HepG2 (cell line): ENCODE measurements at regions not wholly inside any gene's neighbourhood (a gene's known extent, or its start where the extent isn't known, plus 50 kb on each side); places are given as distances from the start of the nearest gene placed in this dataset.
"Not testable (repeated sequence)": the region's sequence is repeated elsewhere in the genome, so short reads cannot be mapped to it uniquely, and the experiment has no call there.

Source experiments
- ATAC-seq: fragments of 200-7000 bp; cut with Tn5 transposase; 3 replicates; pipeline ENCODE4 v1.9.1; 2020; ENCODE audit warnings: mild to moderate bottlenecking, moderate library complexity
- BruUV-seq: library from RNA; stranded (reverse); fragments of 400-500 nt; replicated peaks from 2 replicates; lab custom pipeline; 2021; lab: Mats Ljungman, UMichigan
- CTCF ChIA-PET: fragments of 300-600 bp; formaldehyde crosslinking; extraction: SDS; loops from one replicate; lab custom pipeline; 2021; ENCODE audit warnings: low total read pairs, inconsistent platforms, low intra/inter-chr PET ratio; lab: Yijun Ruan, JAX
- POLR2A ChIA-PET: fragments of 350-600 bp; sonication (Branson Sonifier 250); formaldehyde crosslinking; loops from one replicate; lab custom pipeline; 2020; ENCODE audit warnings: antibody characterized with exemption, inconsistent platforms; lab: Yijun Ruan, JAX
- DNase-seq: peaks from one replicate; pipeline ENCODE4 v3.0.0-alpha.2; 2015; ENCODE audit warnings: low spot score
- FAIRE-seq: peaks from 3 replicates; lab custom pipeline; 2011; peaks lifted over from hg19 to GRCh38; lab: Jason Lieb, UNC
- H2AFZ ChIP-seq: one replicate; pipeline ENCODE4 v1.6.1; 2011; ENCODE audit warnings: low read length, inconsistent platforms
- H3K27ac ChIP-seq: fragments of 300-600 bp; 3 replicates; pipeline ENCODE4 v1.8.0; 2011; ENCODE audit warnings: mixed run types, mild to moderate bottlenecking, mixed read lengths, low read length, inconsistent platforms; ENCODE audit not compliant: insufficient read depth; ENCODE audit errors: extremely low read length
- H3K27me3 ChIP-seq, 2 experiments: fragments of 200-600 bp in 1 of 2; 2 replicates in 1 of 2; 3 replicates in 1 of 2; pipeline versions ENCODE4 v1.6.0 to v1.8.0; 2011; ENCODE audit warnings: low read length in 2 of 2, mild to moderate bottlenecking in 2 of 2, moderate library complexity in 2 of 2, inconsistent platforms in 1 of 2; ENCODE audit not compliant: insufficient read depth in 2 of 2, control insufficient read depth in 1 of 2
- H3K36me3 ChIP-seq, 2 experiments: fragments of 200-600 bp in 1 of 2; replicated peaks in 1 of 2; 2 replicates in 1 of 2; 3 replicates in 1 of 2; pipeline versions ENCODE4 v1.5.1 to v1.8.0; 2011; ENCODE audit warnings: low read length in 2 of 2, inconsistent platforms in 1 of 2; ENCODE audit not compliant: insufficient read depth in 2 of 2, control insufficient read depth in 1 of 2
- H3K4me1 ChIP-seq: 2 replicates; pipeline ENCODE4 v1.5.1; 2012; ENCODE audit warnings: low read length, inconsistent platforms; ENCODE audit not compliant: insufficient read depth
- H3K4me2 ChIP-seq: 2 replicates; pipeline ENCODE4 v1.6.0; 2011; ENCODE audit warnings: low read depth, low read length, inconsistent platforms
- H3K4me3 ChIP-seq, 3 experiments: fragments of 200-600 bp in 1 of 3; sonication (generic), shearing (Covaris generic) in 1 of 3; replicated peaks in 1 of 3; 2 replicates each; pipeline ENCODE4 v1.5.1; 2011 to 2016; ENCODE audit warnings: low read length in 3 of 3, inconsistent platforms in 2 of 3, low read depth in 2 of 3, mild to moderate bottlenecking in 2 of 3, control low read depth in 1 of 3, mixed read lengths in 1 of 3; ENCODE audit not compliant: insufficient read depth in 1 of 3
- H3K79me2 ChIP-seq: one replicate; pipeline ENCODE4 v1.6.1; 2011; ENCODE audit warnings: low read length, inconsistent platforms; ENCODE audit not compliant: insufficient read depth
- H3K9ac ChIP-seq: 2 replicates; pipeline ENCODE4 v1.6.0; 2011; ENCODE audit warnings: mild to moderate bottlenecking, low read depth, low read length, inconsistent platforms; ENCODE audit not compliant: insufficient read depth
- H3K9me3 ChIP-seq: 2 replicates; pipeline ENCODE4 v1.5.1; 2012; ENCODE audit warnings: mild to moderate bottlenecking, low read length
- H4K20me1 ChIP-seq: 2 replicates; pipeline ENCODE4 v1.6.0; 2011; ENCODE audit warnings: inconsistent platforms, mild to moderate bottlenecking, low read length, moderate library complexity; ENCODE audit not compliant: insufficient read depth
- KDM4B ChIP-seq: sonication (generic); formaldehyde crosslinking; IDR thresholded peaks from 2 replicates; pipeline ENCODE4 v1.4.0; 2020; ENCODE audit warnings: missing genetic modification reagents
- NFATC3 ChIP-seq: sonication (generic); formaldehyde crosslinking; IDR thresholded peaks from 2 replicates; pipeline ENCODE4 v1.5.1; 2020; ENCODE audit warnings: mild to moderate bottlenecking, missing genetic modification reagents
- NRL ChIP-seq: sonication (generic); formaldehyde crosslinking; IDR thresholded peaks from 2 replicates; pipeline ENCODE4 v1.5.0; 2020; ENCODE audit warnings: missing genetic modification reagents, mild to moderate bottlenecking, moderate library complexity, borderline replicate concordance
- PHB2 ChIP-seq: fragments of 450-650 bp; IDR thresholded peaks from 2 replicates; pipeline ENCODE4 v1.6.1; 2018; ENCODE audit not compliant: partially characterized antibody
- RARA ChIP-seq: IDR thresholded peaks from 2 replicates; pipeline ENCODE4 v1.6.1; 2016; ENCODE audit warnings: missing genetic modification reagents, missing compliant biosample characterization
- RBM39 ChIP-seq: fragments of 200-400 bp; formaldehyde crosslinking; IDR thresholded peaks from one replicate; pipeline ENCODE4 v1.6.1; 2018; ENCODE audit warnings: antibody characterized with exemption, mild to moderate bottlenecking, low read depth, low read length; ENCODE audit not compliant: poor library complexity, severe bottlenecking
- SATB2 ChIP-seq: sonication (generic); formaldehyde crosslinking; IDR thresholded peaks from 2 replicates; pipeline ENCODE4 v1.5.0; 2020; ENCODE audit warnings: missing genetic modification reagents
- SRSF1 ChIP-seq: fragments of 200-400 bp; formaldehyde crosslinking; optimal IDR thresholded peaks from 2 replicates; pipeline ENCODE3; 2017; ENCODE audit warnings: mild to moderate bottlenecking, low read depth, low read length, moderate library complexity
- STAG1 ChIP-seq: sonication (generic); formaldehyde crosslinking; IDR thresholded peaks from 2 replicates; pipeline ENCODE4 v1.4.0; 2020; ENCODE audit warnings: missing genetic modification reagents
- XBP1 ChIP-seq: sonication (generic); formaldehyde crosslinking; IDR thresholded peaks from 2 replicates; pipeline ENCODE4 v1.5.0; 2020; ENCODE audit warnings: missing genetic modification reagents
- ZFP37 ChIP-seq: sonication (generic); formaldehyde crosslinking; IDR thresholded peaks from 2 replicates; pipeline ENCODE4 v1.4.0; 2020; ENCODE audit warnings: missing genetic modification reagents, borderline replicate concordance
- ZNF235 ChIP-seq: sonication (generic); formaldehyde crosslinking; IDR thresholded peaks from 2 replicates; pipeline ENCODE4 v1.8.1; 2023; ENCODE audit warnings: mild to moderate bottlenecking, missing genetic modification reagents, borderline replicate concordance
- ZNF549 ChIP-seq: sonication (generic); formaldehyde crosslinking; IDR thresholded peaks from 2 replicates; pipeline ENCODE4 v1.5.0; 2020; ENCODE audit warnings: missing genetic modification reagents
- ZNF558 ChIP-seq: sonication (generic); formaldehyde crosslinking; IDR thresholded peaks from 2 replicates; pipeline ENCODE4 v1.9.0; 2022; ENCODE audit warnings: mild to moderate bottlenecking, missing genetic modification reagents, borderline replicate concordance
- ZNF605 ChIP-seq: sonication (generic); formaldehyde crosslinking; IDR thresholded peaks from 2 replicates; pipeline ENCODE4 v1.8.0; 2022; ENCODE audit warnings: mild to moderate bottlenecking, missing genetic modification reagents
- ZSCAN31 ChIP-seq: sonication (generic); formaldehyde crosslinking; IDR thresholded peaks from 2 replicates; pipeline ENCODE4 v1.5.0; 2020; ENCODE audit warnings: low read depth, mild to moderate bottlenecking, missing genetic modification reagents
- WGBS: methylation state at CpG from one replicate; pipeline ENCODE4 v1.1.6; 2017; ENCODE audit warnings: low lambda C conversion rate; 5-methylcytosine and 5-hydroxymethylcytosine counted together
- in situ Hi-C: cut with HindIII; loops from 2 replicates; pipeline ENCODE4 v1.10.0; 2017; ENCODE audit warnings: low pct_unique_long_range_greater_than_20kb; ENCODE audit not compliant: extremely low pct_ligation_motif_present
- intact Hi-C: fragments of 100-400 bp; cut with micrococcal nuclease; formaldehyde crosslinking; loops from one replicate; pipeline ENCODE4 v1.10.0; 2022; ENCODE audit not compliant: unreplicated experiment
- TF ChIP-seq, protein P1 (sequence below): fragments of 450-650 bp; IDR thresholded peaks from 2 replicates; pipeline ENCODE4 v1.6.1; 2016

DNA sequence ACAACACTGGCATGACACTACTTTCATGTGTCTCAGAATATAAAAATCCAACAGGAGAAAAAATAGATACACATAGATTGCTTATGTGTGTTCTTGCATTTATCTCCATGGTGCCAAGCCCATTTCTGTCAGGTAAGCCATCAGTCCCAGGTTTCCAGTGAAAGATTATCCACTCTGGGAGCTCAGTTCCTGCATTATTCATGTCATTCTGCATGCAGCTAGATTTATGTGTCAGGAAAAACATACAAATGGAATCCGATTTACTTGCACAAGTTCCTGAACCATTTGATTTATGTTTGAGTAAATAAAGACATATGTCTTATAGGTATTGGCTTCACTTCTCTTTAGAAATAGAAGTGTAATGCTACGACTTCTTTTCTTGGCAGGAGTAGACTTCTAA is 569.7 kb downstream of the KCNJ2 start (continued):
- TF ChIP-seq RBM39, result no peak

DNA sequence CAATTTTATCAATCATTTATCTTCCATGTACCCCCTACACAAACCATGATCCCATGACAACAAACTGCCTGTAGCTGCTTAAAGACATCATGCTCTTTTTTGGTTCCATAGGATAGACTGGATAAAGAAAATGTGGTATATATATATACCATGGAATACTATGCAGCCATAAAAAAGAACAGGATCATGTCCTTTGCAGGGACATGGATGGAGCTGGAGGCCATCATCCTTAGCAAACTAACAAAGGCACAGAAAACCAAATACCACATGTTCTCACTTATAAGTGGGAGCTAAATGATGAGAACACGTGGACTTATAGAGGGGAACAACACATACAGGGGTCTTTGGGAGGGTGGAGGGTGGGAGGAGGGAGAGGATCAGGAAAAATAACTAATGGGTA is 577.2 kb downstream of the KCNJ2 start:
- BruUV-seq, in situ Hi-C loops, H3K27ac ChIP-seq, H3K9ac ChIP-seq, H3K79me2 ChIP-seq, CTCF ChIA-PET, H3K4me2 ChIP-seq, H2AFZ ChIP-seq, H3K9me3 ChIP-seq, H4K20me1 ChIP-seq, H3K36me3 ChIP-seq, POLR2A ChIA-PET, FAIRE-seq, ATAC-seq, H3K27me3 ChIP-seq, H3K4me3 ChIP-seq, H3K4me1 ChIP-seq, DNase-seq, intact Hi-C loops: not testable (repeated sequence)
- TF ChIP-seq, protein P1, sequence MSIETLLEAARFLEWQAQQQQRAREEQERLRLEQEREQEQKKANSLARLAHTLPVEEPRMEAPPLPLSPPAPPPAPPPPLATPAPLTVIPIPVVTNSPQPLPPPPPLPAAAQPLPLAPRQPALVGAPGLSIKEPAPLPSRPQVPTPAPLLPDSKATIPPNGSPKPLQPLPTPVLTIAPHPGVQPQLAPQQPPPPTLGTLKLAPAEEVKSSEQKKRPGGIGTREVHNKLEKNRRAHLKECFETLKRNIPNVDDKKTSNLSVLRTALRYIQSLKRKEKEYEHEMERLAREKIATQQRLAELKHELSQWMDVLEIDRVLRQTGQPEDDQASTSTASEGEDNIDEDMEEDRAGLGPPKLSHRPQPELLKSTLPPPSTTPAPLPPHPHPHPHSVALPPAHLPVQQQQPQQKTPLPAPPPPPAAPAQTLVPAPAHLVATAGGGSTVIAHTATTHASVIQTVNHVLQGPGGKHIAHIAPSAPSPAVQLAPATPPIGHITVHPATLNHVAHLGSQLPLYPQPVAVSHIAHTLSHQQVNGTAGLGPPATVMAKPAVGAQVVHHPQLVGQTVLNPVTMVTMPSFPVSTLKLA, result peak; percentile 83
- 0% methylated on average over 1 of the region's 1 CpG for WGBS

DNA sequence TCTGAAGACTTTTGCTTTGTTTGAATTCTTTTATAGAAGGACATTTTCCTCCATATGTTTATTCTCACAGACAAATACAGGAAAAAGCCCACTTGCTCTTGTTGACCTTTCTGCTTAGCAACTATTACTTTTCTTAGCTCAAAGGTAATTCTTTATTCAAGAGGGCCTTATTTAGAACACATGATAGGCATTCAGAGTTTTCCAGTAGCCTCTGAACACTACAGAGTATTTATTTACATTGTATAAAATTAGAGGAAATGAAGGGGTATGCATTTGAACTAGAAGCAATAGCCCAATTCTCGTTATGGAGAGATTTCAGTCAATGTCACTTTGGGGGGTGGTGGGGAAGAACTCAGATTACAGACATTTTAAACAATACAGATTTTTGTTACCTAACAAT is 581.7 kb downstream of the KCNJ2 start:
- FAIRE-seq (no peak), ATAC-seq (no peak), DNase-seq (no peak)
- no peaks in the 10 kb centered on the region for H3K36me3 ChIP-seq
- no peak overlapping the region for H3K27ac ChIP-seq
- no peaks in the 10 kb centered on the region for H3K79me2 ChIP-seq
- no peak overlapping the region for H3K9ac ChIP-seq
- H3K4me2 ChIP-seq, result no peak overlapping the region
- H3K27me3 ChIP-seq, result no peaks in the 10 kb centered on the region
- H2AFZ ChIP-seq, result no peak overlapping the region
- no peaks in the 10 kb centered on the region for H4K20me1 ChIP-seq
- ChIA-PET CTCF (no interaction called here), POLR2A (no interaction called here)
- H3K4me3 ChIP-seq, result no peak overlapping the region
- TF ChIP-seq ZNF558, result no peak
- no peak for TF ChIP-seq STAG1 (CRISPR knock-in tag)
- no peak for TF ChIP-seq SRSF1
- TF ChIP-seq RARA (CRISPR knock-in tag), result no peak
- no peak for TF ChIP-seq SATB2 (CRISPR knock-in tag)
- TF ChIP-seq ZFP37 (CRISPR knock-in tag), result no peak
- no peak for TF ChIP-seq ZNF549
- TF ChIP-seq ZNF235 (CRISPR knock-in tag), result no peak
- TF ChIP-seq XBP1 (CRISPR knock-in tag), result no peak
- no peak for TF ChIP-seq ZSCAN31 (CRISPR knock-in tag)
- TF ChIP-seq NRL, result no peak
- TF ChIP-seq ZNF605 (CRISPR knock-in tag), result no peak
- no peak for TF ChIP-seq NFATC3 (CRISPR knock-in tag)
- TF ChIP-seq PHB2, result no peak
- TF ChIP-seq KDM4B (CRISPR knock-in tag), result no peak
- BruUV-seq, result no TSS peak
- H3K4me1 ChIP-seq, result no peaks in the 10 kb centered on the region
- intact Hi-C loops, result no loop called here
- 7% methylated on average over 1 of the region's 1 CpG for WGBS
- in situ Hi-C loops, result no loop called here
- 0 out of 2 replicates have a peak, but pooled peaks cover 3% of the 10 kb centered on the region for H3K9me3 ChIP-seq
